Hepatocyte (in vitro differentiated cells): ENCODE measurements at regions not wholly inside any gene's neighbourhood (a gene's known extent, or its start where the extent isn't known, plus 50 kb on each side); places are given as distances from the start of the nearest gene placed in this dataset.

Experiments
- CTCF ChIP-seq: fragments of 200-600 bp; sonication (generic); IDR thresholded peaks from 2 replicates; pipeline ENCODE4 v1.5.1; 2016; ENCODE audit warnings: antibody characterized with exemption, mild to moderate bottlenecking; ENCODE audit not compliant: poor library complexity
- EZH2phosphoT487 ChIP-seq: fragments of 200-600 bp; sonication (generic); IDR thresholded peaks from one replicate; pipeline ENCODE4 v1.6.1; 2018; ENCODE audit warnings: antibody characterized with exemption, mild to moderate bottlenecking, low read depth, moderate library complexity; ENCODE audit not compliant: unreplicated experiment, severe bottlenecking

GRCh38 chr3:22615790-22616189 lies 587.3 kb upstream of the UBE2E2 start:
- TF ChIP-seq EZH2phosphoT487 = no peak
- TF ChIP-seq CTCF = no peak
